WTC11 (cell line): ENCODE measurements at regions not wholly inside any gene's neighbourhood (a gene's known extent, or its start where the extent isn't known, plus 50 kb on each side); places are given as distances from the start of the nearest gene placed in this dataset.

Experiments used
- ATAC-seq: fragments of 200-7000 bp; cut with Tn5 transposase; 2 replicates; pipeline ENCODE4 v1.10.0; 2021; ENCODE audit warnings: mild to moderate bottlenecking, moderate library complexity
- CTCF ChIA-PET: fragments of 300-600 bp; sonication (Branson Sonifier 250); formaldehyde crosslinking; loops from one replicate; lab custom pipeline; 2021; ENCODE audit warnings: antibody characterized with exemption; lab: Charles Lee
- POLR2A ChIA-PET: fragments of 350-600 bp; sonication (Branson Sonifier 250); formaldehyde crosslinking; loops from one replicate; lab custom pipeline; 2021; ENCODE audit warnings: antibody characterized with exemption; lab: Charles Lee
- DNase-seq: peaks from one replicate; pipeline ENCODE4 v3.0.0; 2021; ENCODE audit warnings: low spot score
- H3K27ac Mint-ChIP-seq: 2 replicates; pipeline ENCODE4 v1.8.0; 2021; ENCODE audit warnings: mixed read lengths
- H3K27me3 Mint-ChIP-seq: 2 replicates; pipeline ENCODE4 v1.8.0; 2021; ENCODE audit warnings: low read depth, mild to moderate bottlenecking, moderate library complexity, mixed read lengths
- H3K36me3 Mint-ChIP-seq: 2 replicates; pipeline ENCODE4 v1.8.0; 2021; ENCODE audit warnings: mixed read lengths
- H3K4me1 Mint-ChIP-seq: 2 replicates; pipeline ENCODE4 v1.8.0; 2022; ENCODE audit warnings: mixed read lengths
- H3K4me3 Mint-ChIP-seq: 2 replicates; pipeline ENCODE4 v1.8.0; 2021; ENCODE audit warnings: mild to moderate bottlenecking, moderate library complexity, mixed read lengths
- H3K9me3 Mint-ChIP-seq: 2 replicates; pipeline ENCODE4 v1.8.0; 2021; ENCODE audit warnings: mixed read lengths
- OVOL2 ChIP-seq: fragments of 250-450 bp; sonication (Bioruptor Pico); IDR thresholded peaks from 2 replicates; pipeline ENCODE4 v1.9.0; 2021; ENCODE audit warnings: mild to moderate bottlenecking, borderline replicate concordance
- SMAD3 ChIP-seq: sonication (generic); formaldehyde crosslinking; IDR thresholded peaks from 2 replicates; pipeline ENCODE4 v1.8.0; 2022; ENCODE audit warnings: missing genetic modification reagents, mild to moderate bottlenecking, borderline replicate concordance
- ZNF138 ChIP-seq: sonication (generic); formaldehyde crosslinking; conservative IDR thresholded peaks from 2 replicates; pipeline ENCODE4 v1.8.1; 2022; ENCODE audit warnings: mild to moderate bottlenecking, moderate library complexity, missing genetic modification reagents
- ZNF396 ChIP-seq: fragments of 250-450 bp; sonication (Bioruptor Pico); IDR thresholded peaks from 2 replicates; pipeline ENCODE4 v1.8.0; 2021; ENCODE audit warnings: mild to moderate bottlenecking, moderate library complexity, borderline replicate concordance
- TF ChIP-seq, protein P1 (sequence below): sonication (generic); formaldehyde crosslinking; IDR thresholded peaks from 2 replicates; pipeline ENCODE4 v1.8.0; 2023; ENCODE audit warnings: mild to moderate bottlenecking, missing genetic modification reagents
- TF ChIP-seq, protein P2 (sequence below): sonication (generic); formaldehyde crosslinking; IDR thresholded peaks from 2 replicates; pipeline ENCODE4 v1.8.1; 2022; ENCODE audit warnings: low read depth, missing genetic modification reagents, borderline replicate concordance
- TF ChIP-seq, protein P3 (sequence below): sonication (generic); formaldehyde crosslinking; IDR thresholded peaks from 2 replicates; pipeline ENCODE4 v1.8.0; 2022; ENCODE audit warnings: missing genetic modification reagents
- TF ChIP-seq, protein P4 (sequence below): sonication (generic); formaldehyde crosslinking; IDR thresholded peaks from 2 replicates; pipeline ENCODE4 v1.8.1; 2022; ENCODE audit warnings: missing genetic modification reagents, borderline replicate concordance
- TF ChIP-seq, protein P5 (sequence below): fragments of 250-450 bp; sonication (Bioruptor Pico); IDR thresholded peaks from 2 replicates; pipeline ENCODE4 v1.9.0; 2021; ENCODE audit warnings: mild to moderate bottlenecking, borderline replicate concordance
- TF ChIP-seq, protein P6 (sequence below): sonication (generic); formaldehyde crosslinking; IDR thresholded peaks from 2 replicates; pipeline ENCODE4 v1.8.0; 2022; ENCODE audit warnings: mild to moderate bottlenecking, missing genetic modification reagents

DNA sequence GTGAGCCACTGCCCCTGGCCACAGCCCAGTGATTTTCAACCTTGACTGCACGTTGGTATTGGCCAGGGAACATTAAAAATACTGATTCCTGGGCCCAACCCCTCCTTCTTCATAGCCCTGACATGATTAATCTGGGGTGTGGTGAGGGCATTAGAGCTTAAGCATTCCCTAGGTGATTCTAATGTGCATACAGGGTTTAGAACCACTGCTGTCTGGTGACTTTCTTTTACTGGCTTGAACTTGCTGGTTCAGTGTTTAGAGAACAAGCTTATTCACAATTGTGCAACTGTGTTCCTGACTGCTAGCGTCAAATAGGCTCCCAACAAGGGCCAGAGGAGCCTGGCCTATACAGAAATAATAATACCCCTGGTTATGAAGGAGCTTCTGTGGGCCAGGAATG lies 488.8 kb upstream of the CCDC196 start (continued):
- TF ChIP-seq, protein P1, sequence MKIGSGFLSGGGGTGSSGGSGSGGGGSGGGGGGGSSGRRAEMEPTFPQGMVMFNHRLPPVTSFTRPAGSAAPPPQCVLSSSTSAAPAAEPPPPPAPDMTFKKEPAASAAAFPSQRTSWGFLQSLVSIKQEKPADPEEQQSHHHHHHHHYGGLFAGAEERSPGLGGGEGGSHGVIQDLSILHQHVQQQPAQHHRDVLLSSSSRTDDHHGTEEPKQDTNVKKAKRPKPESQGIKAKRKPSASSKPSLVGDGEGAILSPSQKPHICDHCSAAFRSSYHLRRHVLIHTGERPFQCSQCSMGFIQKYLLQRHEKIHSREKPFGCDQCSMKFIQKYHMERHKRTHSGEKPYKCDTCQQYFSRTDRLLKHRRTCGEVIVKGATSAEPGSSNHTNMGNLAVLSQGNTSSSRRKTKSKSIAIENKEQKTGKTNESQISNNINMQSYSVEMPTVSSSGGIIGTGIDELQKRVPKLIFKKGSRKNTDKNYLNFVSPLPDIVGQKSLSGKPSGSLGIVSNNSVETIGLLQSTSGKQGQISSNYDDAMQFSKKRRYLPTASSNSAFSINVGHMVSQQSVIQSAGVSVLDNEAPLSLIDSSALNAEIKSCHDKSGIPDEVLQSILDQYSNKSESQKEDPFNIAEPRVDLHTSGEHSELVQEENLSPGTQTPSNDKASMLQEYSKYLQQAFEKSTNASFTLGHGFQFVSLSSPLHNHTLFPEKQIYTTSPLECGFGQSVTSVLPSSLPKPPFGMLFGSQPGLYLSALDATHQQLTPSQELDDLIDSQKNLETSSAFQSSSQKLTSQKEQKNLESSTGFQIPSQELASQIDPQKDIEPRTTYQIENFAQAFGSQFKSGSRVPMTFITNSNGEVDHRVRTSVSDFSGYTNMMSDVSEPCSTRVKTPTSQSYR: no peak
- TF ChIP-seq, protein P2, sequence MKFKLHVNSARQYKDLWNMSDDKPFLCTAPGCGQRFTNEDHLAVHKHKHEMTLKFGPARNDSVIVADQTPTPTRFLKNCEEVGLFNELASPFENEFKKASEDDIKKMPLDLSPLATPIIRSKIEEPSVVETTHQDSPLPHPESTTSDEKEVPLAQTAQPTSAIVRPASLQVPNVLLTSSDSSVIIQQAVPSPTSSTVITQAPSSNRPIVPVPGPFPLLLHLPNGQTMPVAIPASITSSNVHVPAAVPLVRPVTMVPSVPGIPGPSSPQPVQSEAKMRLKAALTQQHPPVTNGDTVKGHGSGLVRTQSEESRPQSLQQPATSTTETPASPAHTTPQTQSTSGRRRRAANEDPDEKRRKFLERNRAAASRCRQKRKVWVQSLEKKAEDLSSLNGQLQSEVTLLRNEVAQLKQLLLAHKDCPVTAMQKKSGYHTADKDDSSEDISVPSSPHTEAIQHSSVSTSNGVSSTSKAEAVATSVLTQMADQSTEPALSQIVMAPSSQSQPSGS (CRISPR knock-in tag): no peak
- TF ChIP-seq ZNF138 (CRISPR knock-in tag) (no peak), ZNF396 (CRISPR knock-in tag) (no peak)
- TF ChIP-seq, protein P3, sequence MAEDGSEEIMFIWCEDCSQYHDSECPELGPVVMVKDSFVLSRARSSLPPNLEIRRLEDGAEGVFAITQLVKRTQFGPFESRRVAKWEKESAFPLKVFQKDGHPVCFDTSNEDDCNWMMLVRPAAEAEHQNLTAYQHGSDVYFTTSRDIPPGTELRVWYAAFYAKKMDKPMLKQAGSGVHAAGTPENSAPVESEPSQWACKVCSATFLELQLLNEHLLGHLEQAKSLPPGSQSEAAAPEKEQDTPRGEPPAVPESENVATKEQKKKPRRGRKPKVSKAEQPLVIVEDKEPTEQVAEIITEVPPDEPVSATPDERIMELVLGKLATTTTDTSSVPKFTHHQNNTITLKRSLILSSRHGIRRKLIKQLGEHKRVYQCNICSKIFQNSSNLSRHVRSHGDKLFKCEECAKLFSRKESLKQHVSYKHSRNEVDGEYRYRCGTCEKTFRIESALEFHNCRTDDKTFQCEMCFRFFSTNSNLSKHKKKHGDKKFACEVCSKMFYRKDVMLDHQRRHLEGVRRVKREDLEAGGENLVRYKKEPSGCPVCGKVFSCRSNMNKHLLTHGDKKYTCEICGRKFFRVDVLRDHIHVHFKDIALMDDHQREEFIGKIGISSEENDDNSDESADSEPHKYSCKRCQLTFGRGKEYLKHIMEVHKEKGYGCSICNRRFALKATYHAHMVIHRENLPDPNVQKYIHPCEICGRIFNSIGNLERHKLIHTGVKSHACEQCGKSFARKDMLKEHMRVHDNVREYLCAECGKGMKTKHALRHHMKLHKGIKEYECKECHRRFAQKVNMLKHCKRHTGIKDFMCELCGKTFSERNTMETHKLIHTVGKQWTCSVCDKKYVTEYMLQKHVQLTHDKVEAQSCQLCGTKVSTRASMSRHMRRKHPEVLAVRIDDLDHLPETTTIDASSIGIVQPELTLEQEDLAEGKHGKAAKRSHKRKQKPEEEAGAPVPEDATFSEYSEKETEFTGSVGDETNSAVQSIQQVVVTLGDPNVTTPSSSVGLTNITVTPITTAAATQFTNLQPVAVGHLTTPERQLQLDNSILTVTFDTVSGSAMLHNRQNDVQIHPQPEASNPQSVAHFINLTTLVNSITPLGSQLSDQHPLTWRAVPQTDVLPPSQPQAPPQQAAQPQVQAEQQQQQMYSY (CRISPR knock-in tag): no peak
- TF ChIP-seq, protein P4, sequence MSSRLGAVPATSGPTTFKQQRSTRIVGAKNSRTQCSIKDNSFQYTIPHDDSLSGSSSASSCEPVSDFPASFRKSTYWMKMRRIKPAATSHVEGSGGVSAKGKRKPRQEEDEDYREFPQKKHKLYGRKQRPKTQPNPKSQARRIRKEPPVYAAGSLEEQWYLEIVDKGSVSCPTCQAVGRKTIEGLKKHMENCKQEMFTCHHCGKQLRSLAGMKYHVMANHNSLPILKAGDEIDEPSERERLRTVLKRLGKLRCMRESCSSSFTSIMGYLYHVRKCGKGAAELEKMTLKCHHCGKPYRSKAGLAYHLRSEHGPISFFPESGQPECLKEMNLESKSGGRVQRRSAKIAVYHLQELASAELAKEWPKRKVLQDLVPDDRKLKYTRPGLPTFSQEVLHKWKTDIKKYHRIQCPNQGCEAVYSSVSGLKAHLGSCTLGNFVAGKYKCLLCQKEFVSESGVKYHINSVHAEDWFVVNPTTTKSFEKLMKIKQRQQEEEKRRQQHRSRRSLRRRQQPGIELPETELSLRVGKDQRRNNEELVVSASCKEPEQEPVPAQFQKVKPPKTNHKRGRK (CRISPR knock-in tag): no peak

DNA sequence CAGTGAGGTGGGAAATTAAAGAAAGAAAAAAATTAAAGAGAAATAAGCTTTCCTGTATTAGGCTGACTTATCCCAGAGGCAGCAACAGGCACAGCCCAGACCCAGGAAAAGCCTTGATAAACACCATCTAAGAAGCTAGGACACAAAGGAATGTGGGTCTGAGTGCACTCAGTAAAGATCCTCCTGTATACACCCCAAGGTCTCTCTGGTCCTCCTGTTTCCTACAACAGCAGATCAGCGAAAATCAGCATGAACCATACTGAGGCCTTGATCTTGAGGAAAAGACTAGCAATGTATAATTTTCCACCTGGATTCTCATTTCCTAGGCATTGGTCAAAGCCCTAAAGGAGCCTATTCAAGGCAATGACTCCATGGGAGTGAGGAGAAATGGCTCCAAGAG lies 486.3 kb upstream of the CCDC196 start:
- Mint-ChIP-seq H3K9me3 (peaks cover 75% of the 10 kb centered on the region), H3K4me1 (peaks cover 15% of the 10 kb centered on the region), H3K4me3 (no peak overlapping the region), H3K27ac (no peak overlapping the region), H3K36me3 (peaks cover 59% of the 10 kb centered on the region), H3K27me3 (peaks cover 6% of the 10 kb centered on the region; the same call in 1 of the 2 replicates)
- ChIA-PET POLR2A (no interaction called here), CTCF (no interaction called here)
- DNase-seq (no peak), ATAC-seq (no peak)
- TF ChIP-seq, protein P5, sequence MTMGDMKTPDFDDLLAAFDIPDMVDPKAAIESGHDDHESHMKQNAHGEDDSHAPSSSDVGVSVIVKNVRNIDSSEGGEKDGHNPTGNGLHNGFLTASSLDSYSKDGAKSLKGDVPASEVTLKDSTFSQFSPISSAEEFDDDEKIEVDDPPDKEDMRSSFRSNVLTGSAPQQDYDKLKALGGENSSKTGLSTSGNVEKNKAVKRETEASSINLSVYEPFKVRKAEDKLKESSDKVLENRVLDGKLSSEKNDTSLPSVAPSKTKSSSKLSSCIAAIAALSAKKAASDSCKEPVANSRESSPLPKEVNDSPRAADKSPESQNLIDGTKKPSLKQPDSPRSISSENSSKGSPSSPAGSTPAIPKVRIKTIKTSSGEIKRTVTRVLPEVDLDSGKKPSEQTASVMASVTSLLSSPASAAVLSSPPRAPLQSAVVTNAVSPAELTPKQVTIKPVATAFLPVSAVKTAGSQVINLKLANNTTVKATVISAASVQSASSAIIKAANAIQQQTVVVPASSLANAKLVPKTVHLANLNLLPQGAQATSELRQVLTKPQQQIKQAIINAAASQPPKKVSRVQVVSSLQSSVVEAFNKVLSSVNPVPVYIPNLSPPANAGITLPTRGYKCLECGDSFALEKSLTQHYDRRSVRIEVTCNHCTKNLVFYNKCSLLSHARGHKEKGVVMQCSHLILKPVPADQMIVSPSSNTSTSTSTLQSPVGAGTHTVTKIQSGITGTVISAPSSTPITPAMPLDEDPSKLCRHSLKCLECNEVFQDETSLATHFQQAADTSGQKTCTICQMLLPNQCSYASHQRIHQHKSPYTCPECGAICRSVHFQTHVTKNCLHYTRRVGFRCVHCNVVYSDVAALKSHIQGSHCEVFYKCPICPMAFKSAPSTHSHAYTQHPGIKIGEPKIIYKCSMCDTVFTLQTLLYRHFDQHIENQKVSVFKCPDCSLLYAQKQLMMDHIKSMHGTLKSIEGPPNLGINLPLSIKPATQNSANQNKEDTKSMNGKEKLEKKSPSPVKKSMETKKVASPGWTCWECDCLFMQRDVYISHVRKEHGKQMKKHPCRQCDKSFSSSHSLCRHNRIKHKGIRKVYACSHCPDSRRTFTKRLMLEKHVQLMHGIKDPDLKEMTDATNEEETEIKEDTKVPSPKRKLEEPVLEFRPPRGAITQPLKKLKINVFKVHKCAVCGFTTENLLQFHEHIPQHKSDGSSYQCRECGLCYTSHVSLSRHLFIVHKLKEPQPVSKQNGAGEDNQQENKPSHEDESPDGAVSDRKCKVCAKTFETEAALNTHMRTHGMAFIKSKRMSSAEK (CRISPR knock-in tag): no peak
- no peak for TF ChIP-seq SMAD3
- no peak for TF ChIP-seq OVOL2 (CRISPR knock-in tag)
- TF ChIP-seq, protein P6, sequence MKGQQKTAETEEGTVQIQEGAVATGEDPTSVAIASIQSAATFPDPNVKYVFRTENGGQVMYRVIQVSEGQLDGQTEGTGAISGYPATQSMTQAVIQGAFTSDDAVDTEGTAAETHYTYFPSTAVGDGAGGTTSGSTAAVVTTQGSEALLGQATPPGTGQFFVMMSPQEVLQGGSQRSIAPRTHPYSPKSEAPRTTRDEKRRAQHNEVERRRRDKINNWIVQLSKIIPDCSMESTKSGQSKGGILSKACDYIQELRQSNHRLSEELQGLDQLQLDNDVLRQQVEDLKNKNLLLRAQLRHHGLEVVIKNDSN (CRISPR knock-in tag): no peak
